Suprapubic skin (tissue), 2 donors: ENCODE measurements at regions not wholly inside any gene's neighbourhood (a gene's known extent, or its start where the extent isn't known, plus 50 kb on each side); places are given as distances from the start of the nearest gene placed in this dataset.

Experiments
- EP300 ChIP-seq: sonication (generic); formaldehyde crosslinking; IDR thresholded peaks from one replicate; pipeline ENCODE4 v1.6.1; 2017; ENCODE audit warnings: antibody characterized with exemption
- POLR2A ChIP-seq, 2 donors: fragments of 450-650 bp; IDR thresholded peaks; one replicate each; pipeline ENCODE4 v1.6.1; 2017; ENCODE audit warnings: antibody characterized with exemption in 2 of 2, mild to moderate bottlenecking in 2 of 2, moderate library complexity in 2 of 2

DNA sequence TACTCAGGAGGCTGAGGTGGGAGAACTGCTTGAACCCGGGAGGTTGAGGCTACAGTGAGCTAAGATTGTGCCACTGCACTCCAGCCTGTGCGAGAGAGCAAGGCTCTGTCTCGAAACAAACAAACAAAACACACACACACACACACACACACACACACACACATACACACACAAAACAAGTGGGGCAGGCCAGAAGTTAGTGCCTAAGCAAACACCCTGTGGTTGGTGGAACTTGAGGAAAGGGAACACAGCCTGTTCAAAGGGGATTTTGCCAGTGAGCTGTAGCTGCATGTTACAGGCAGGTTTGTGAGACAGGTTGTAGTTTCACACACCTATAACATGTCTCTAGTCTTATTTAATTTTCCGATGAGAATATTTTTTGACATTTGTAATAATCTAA lies 175.3 kb upstream of the CLEC14A start:
- TF ChIP-seq EP300: no peak
- TF ChIP-seq POLR2A (IDR thresholded peaks at IDR 0.05): no peak
